GM18867 (cell line): ENCODE measurements at regions not wholly inside any gene's neighbourhood (a gene's known extent, or its start where the extent isn't known, plus 50 kb on each side); places are given as distances from the start of the nearest gene placed in this dataset.
A peak's percentile ranks its signal among the peaks of the same experiment; 100 is the strongest.

Experiments
- ATAC-seq: cut with Tn5 transposase; IDR thresholded peaks from one replicate; pipeline ENCODE4 v1.9.1; 2021; ENCODE audit warnings: mild to moderate bottlenecking, moderate library complexity; ENCODE audit not compliant: unreplicated experiment

- no peak for ATAC-seq
Observed at GRCh38 chr10:83957168-83957947, 182.0 kb upstream of the GHITM start.

- ATAC-seq: peak; percentile 36
Observed at GRCh38 chr10:83959328-83959727, 180.0 kb upstream of the GHITM start.

GRCh38 chr10:83960125-83960524, 179.2 kb upstream of the GHITM start:
- no peak for ATAC-seq

- no peak for ATAC-seq
Observed at GRCh38 chr10:83961620-83962019, 177.7 kb upstream of the GHITM start.

GRCh38 chr10:83963446-83963845, 175.9 kb upstream of the GHITM start:
- no peak for ATAC-seq

GRCh38 chr10:83965473-83965872, 173.8 kb upstream of the GHITM start:
- no peak for ATAC-seq

- ATAC-seq: no peak
Observed at GRCh38 chr10:83968052-83968451, 171.3 kb upstream of the GHITM start.

- no peak for ATAC-seq
Observed at GRCh38 chr10:83978681-83979383, 160.5 kb upstream of the GHITM start.

- no peak for ATAC-seq
Observed at GRCh38 chr10:83982812-83983211, 156.5 kb upstream of the GHITM start.

- ATAC-seq: no peak
Observed at GRCh38 chr10:83983578-83984255, 155.6 kb upstream of the GHITM start.

- no peak for ATAC-seq
Observed at GRCh38 chr10:83984256-83984640, 155.1 kb upstream of the GHITM start.

- no peak for ATAC-seq
Observed at GRCh38 chr10:83986800-83987199, 152.5 kb upstream of the GHITM start.

GRCh38 chr10:83987216-83987615, 152.1 kb upstream of the GHITM start:
- ATAC-seq: no peak

- ATAC-seq: no peak
Observed at GRCh38 chr10:83988435-83988834, 150.9 kb upstream of the GHITM start.

- peak; percentile 94 for ATAC-seq
Observed at GRCh38 chr10:83990126-83990525, 149.2 kb upstream of the GHITM start.

GRCh38 chr10:83991986-83992753, 147.1 kb upstream of the GHITM start:
- peak; percentile 46 for ATAC-seq

- ATAC-seq: no peak
Observed at GRCh38 chr10:83994325-83994724, 145.0 kb upstream of the GHITM start.

- no peak for ATAC-seq
Observed at GRCh38 chr10:83995738-83996331, 143.5 kb upstream of the GHITM start.

- ATAC-seq: no peak
Observed at GRCh38 chr10:84004221-84004620, 135.1 kb upstream of the GHITM start.

GRCh38 chr10:84005403-84005802, 133.9 kb upstream of the GHITM start:
- ATAC-seq: no peak

GRCh38 chr10:84007482-84007881, 131.8 kb upstream of the GHITM start:
- no peak for ATAC-seq
